ENCODE measurements at regions not wholly inside any gene's neighbourhood (a gene's known extent, or its start where the extent isn't known, plus 50 kb on each side); places are given as distances from the start of the nearest gene placed in this dataset.

DNA sequence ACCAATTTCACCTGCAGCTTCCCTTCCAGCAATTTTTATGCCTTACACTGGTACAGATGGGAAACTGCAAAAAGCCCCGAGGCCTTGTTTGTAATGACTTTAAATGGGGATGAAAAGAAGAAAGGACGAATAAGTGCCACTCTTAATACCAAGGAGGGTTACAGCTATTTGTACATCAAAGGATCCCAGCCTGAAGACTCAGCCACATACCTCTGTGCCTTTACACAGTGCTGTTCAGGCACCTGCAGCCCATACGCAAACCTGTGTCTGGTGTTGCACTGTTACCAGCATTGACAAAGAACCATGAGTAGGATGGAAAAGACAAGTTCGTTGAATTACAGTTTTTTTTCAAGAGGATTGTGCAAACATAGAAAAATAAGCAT, 432.0 kb upstream of the OR4E1 start:
- TF ChIP-seq, protein P1, sequence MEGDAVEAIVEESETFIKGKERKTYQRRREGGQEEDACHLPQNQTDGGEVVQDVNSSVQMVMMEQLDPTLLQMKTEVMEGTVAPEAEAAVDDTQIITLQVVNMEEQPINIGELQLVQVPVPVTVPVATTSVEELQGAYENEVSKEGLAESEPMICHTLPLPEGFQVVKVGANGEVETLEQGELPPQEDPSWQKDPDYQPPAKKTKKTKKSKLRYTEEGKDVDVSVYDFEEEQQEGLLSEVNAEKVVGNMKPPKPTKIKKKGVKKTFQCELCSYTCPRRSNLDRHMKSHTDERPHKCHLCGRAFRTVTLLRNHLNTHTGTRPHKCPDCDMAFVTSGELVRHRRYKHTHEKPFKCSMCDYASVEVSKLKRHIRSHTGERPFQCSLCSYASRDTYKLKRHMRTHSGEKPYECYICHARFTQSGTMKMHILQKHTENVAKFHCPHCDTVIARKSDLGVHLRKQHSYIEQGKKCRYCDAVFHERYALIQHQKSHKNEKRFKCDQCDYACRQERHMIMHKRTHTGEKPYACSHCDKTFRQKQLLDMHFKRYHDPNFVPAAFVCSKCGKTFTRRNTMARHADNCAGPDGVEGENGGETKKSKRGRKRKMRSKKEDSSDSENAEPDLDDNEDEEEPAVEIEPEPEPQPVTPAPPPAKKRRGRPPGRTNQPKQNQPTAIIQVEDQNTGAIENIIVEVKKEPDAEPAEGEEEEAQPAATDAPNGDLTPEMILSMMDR (IDR thresholded peaks at IDR 0.05 in 4 of 5, conservative IDR thresholded peaks at IDR 0.05 in 1 of 5) = no peak
- no peak for TF ChIP-seq POLR2A (IDR thresholded peaks at IDR 0.05)
